Muscle layer of colon (tissue), 2 donors: ENCODE measurements at regions not wholly inside any gene's neighbourhood (a gene's known extent, or its start where the extent isn't known, plus 50 kb on each side); places are given as distances from the start of the nearest gene placed in this dataset.
"Not testable (repeated sequence)": the region's sequence is repeated elsewhere in the genome, so short reads cannot be mapped to it uniquely, and the experiment has no call there.

ENCODE experiments used
- H3K27ac ChIP-seq: one replicate; pipeline ENCODE4 v1.7.0; 2013; ENCODE audit warnings: low read depth, mild to moderate bottlenecking, low read length, moderate library complexity
- H3K27me3 ChIP-seq, 2 donors: one replicate each; pipeline ENCODE4 v1.7.0; 2013; ENCODE audit warnings: low read length in 2 of 2, mild to moderate bottlenecking in 2 of 2; ENCODE audit not compliant: insufficient read depth in 2 of 2, control insufficient read depth in 1 of 2
- H3K36me3 ChIP-seq: one replicate; pipeline ENCODE4 v1.7.0; 2013; ENCODE audit warnings: mild to moderate bottlenecking, low read length; ENCODE audit not compliant: insufficient read depth
- H3K4me1 ChIP-seq: one replicate; pipeline ENCODE4 v1.7.0; 2013; ENCODE audit warnings: mild to moderate bottlenecking, low read length; ENCODE audit not compliant: insufficient read depth
- H3K4me3 ChIP-seq, 2 donors: one replicate each; pipeline ENCODE4 v1.7.0; 2013; ENCODE audit warnings: low read length in 2 of 2, low read depth in 1 of 2, mild to moderate bottlenecking in 1 of 2, moderate library complexity in 1 of 2
- H3K9ac ChIP-seq: one replicate; pipeline ENCODE4 v1.7.0; 2013; ENCODE audit warnings: low read length
- H3K9me3 ChIP-seq: one replicate; pipeline ENCODE4 v1.7.0; 2013; ENCODE audit warnings: mild to moderate bottlenecking, low read length
- donor health status: abdominal sarcoma.
- donor health status: Adenocarcinoma of cecum.

DNA sequence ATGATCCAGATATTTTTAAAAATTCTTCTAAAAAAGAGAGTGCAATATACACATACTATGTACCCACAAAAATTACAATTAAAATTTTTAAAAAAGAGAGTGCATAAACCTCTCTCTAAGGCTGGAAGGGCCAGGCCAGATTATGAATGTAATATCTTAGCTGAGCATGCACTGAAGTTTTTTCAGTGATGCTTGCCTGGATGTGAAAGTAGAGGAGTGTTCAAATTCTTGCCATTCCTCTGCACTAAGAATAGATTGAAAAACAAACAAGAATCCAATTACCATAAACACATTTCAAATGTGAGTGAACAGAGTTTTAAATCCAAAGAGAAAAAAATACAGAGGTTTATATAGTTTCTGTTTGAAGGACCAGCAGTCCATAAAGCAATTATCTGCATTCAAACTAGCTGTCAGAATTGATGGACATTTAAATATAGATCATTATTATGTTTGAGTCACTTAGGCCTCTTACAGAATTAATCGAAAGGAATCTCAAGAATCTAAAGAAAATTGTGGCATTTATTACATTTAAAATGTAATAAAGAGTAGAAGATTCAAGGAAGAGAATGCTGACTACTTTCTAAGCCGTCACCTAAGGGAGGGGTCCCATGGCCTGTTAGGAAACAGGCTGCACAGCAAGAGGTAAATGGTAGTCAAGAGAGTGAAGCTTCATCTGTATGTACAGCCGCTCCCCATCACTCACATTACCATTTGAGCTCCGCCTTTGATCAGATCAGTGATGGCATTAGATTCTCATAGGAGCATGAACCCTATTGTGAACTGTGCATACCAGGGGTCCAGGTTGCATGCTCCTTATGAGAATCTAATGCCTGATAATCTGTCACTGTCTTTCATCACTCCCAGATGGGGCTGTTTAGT lies 159.3 kb upstream of the MDFIC2 start:
- H3K36me3 ChIP-seq: no peaks in the 10 kb centered on the region
- no peaks in the 10 kb centered on the region for H3K4me1 ChIP-seq
- no peak overlapping the region for H3K4me3 ChIP-seq
- H3K9ac ChIP-seq: no peak overlapping the region
- H3K27me3 ChIP-seq: no peaks in the 10 kb centered on the region
- H3K9me3 ChIP-seq: no peaks in the 10 kb centered on the region
- no peak overlapping the region for H3K27ac ChIP-seq

GRCh38 chr3:70466096-70466495 lies 153.7 kb upstream of the MDFIC2 start:
- no peak overlapping the region for H3K9ac ChIP-seq
- H3K27me3 ChIP-seq: no peaks in the 10 kb centered on the region
- no peaks in the 10 kb centered on the region for H3K9me3 ChIP-seq
- H3K36me3 ChIP-seq: no peaks in the 10 kb centered on the region
- no peak overlapping the region for H3K4me3 ChIP-seq
- no peak overlapping the region for H3K27ac ChIP-seq
- no peaks in the 10 kb centered on the region for H3K4me1 ChIP-seq

- no peak overlapping the region for H3K27ac ChIP-seq
- no peak overlapping the region for H3K9ac ChIP-seq
- no peaks in the 10 kb centered on the region for H3K4me1 ChIP-seq
- H3K36me3 ChIP-seq: no peaks in the 10 kb centered on the region
- H3K9me3 ChIP-seq: no peaks in the 10 kb centered on the region
- no peaks in the 10 kb centered on the region for H3K27me3 ChIP-seq
- H3K4me3 ChIP-seq: no peak overlapping the region
Observed at GRCh38 chr3:70464876-70465275, 152.4 kb upstream of the MDFIC2 start.

DNA sequence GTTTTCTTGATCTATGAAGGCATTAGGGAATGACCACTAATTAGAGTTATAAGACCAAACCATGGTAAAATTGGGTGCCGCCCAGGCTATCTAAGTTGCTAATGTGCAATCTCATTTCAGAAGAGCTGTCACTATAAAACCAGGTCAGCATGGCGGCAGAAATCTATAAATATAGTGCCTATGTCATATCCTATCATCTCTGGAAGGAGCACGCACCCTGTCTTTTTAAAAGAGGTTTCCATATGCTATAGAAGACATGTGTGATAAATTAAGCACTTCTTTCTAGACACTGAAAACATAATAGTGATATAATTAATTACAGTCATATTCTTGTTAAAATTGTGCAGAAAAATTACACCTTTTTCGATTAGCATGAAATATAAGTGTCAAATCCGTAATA lies 152.0 kb upstream of the MDFIC2 start:
- Histone ChIP-seq H3K4me1 (no peaks in the 10 kb centered on the region), H3K27me3 (no peaks in the 10 kb centered on the region), H3K4me3 (no peak overlapping the region), H3K9me3 (no peaks in the 10 kb centered on the region), H3K27ac (no peak overlapping the region), H3K36me3 (no peaks in the 10 kb centered on the region), H3K9ac (no peak overlapping the region)

DNA sequence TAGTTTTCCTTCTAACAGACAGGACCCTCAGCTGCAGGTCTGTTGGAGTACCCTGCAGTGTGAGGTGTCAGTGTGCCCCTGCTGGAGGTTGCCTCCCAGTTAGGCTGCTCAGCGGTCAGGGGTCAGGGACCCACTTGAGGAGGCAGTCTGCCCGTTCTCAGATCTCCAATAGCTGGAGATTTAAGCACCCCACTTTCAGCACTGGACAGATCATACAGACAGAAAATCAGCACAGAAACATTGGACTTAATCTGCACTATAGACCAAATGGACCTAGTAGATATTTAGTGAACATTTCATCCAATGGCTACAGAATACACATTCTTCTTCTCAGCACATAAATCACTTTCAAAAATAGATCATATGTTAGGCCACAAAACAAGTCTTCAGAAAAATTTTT lies 137.8 kb upstream of the MDFIC2 start:
- H3K9me3 ChIP-seq, H3K4me1 ChIP-seq, H3K36me3 ChIP-seq, H3K27ac ChIP-seq, H3K9ac ChIP-seq, H3K4me3 ChIP-seq, H3K27me3 ChIP-seq: not testable (repeated sequence)

- H3K4me3 ChIP-seq, H3K9ac ChIP-seq, H3K27me3 ChIP-seq, H3K4me1 ChIP-seq, H3K27ac ChIP-seq, H3K36me3 ChIP-seq, H3K9me3 ChIP-seq: not testable (repeated sequence)
Observed at GRCh38 chr3:70435422-70435821, 123.0 kb upstream of the MDFIC2 start.

GRCh38 chr3:70433091-70433490 lies 120.7 kb upstream of the MDFIC2 start:
- Histone ChIP-seq H3K27ac (no peak overlapping the region), H3K4me1 (no peaks in the 10 kb centered on the region), H3K27me3 (no peaks in the 10 kb centered on the region), H3K4me3 (no peak overlapping the region), H3K9me3 (no peaks in the 10 kb centered on the region), H3K36me3 (no peaks in the 10 kb centered on the region), H3K9ac (no peak overlapping the region)

GRCh38 chr3:70431911-70432310 lies 119.5 kb upstream of the MDFIC2 start:
- Histone ChIP-seq H3K4me3 (no peak overlapping the region), H3K36me3 (no peaks in the 10 kb centered on the region), H3K9ac (no peak overlapping the region), H3K27me3 (no peaks in the 10 kb centered on the region), H3K9me3 (no peaks in the 10 kb centered on the region), H3K27ac (no peak overlapping the region), H3K4me1 (no peaks in the 10 kb centered on the region)

DNA sequence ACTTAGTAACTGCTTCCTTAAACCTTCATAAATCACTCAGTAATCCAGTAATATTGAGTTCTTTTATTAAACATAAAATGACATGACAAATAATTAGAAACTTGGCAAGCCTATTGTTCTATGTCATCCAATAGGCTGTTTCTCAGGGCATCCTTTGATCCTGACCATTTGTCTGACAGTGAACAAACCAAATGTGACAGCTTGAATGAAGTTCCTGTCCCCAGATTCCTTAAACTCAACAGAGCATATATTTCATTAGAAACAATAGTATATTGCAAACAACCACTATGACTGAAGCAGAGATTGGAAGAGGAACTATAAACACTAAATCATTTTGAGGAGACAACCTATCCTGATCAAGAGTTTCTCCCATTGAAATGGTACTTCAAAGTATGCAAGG lies 113.6 kb upstream of the MDFIC2 start:
- Histone ChIP-seq H3K9ac (no peak overlapping the region), H3K27ac (no peak overlapping the region), H3K9me3 (no peaks in the 10 kb centered on the region), H3K36me3 (no peaks in the 10 kb centered on the region), H3K4me1 (no peaks in the 10 kb centered on the region), H3K4me3 (no peak overlapping the region), H3K27me3 (no peaks in the 10 kb centered on the region)

DNA sequence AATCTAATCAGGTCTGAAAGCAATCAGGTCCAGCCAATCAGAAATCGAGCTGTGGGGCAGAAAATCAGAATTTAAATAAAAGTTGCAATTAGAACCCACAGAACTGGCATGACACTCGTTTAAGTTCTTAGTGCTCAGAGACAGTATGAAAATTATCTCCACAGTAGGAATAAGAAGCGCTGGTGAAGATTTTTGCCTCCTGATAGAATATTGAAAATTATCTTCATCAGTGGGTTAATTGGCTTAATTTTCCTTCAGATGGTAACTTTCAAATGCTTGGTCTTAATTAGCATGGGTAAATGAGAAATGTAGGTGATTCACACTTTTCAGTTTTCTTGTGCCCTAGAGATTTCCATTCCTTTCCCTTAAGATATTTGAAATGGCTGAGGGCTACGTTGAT lies 109.1 kb upstream of the MDFIC2 start:
- Histone ChIP-seq H3K9ac (no peak overlapping the region), H3K4me3 (no peak overlapping the region), H3K36me3 (no peaks in the 10 kb centered on the region), H3K27ac (no peak overlapping the region), H3K9me3 (no peaks in the 10 kb centered on the region), H3K27me3 (no peaks in the 10 kb centered on the region), H3K4me1 (no peaks in the 10 kb centered on the region)

- Histone ChIP-seq H3K9ac (no peak overlapping the region), H3K9me3 (no peaks in the 10 kb centered on the region), H3K4me3 (no peak overlapping the region), H3K4me1 (no peaks in the 10 kb centered on the region), H3K27me3 (no peaks in the 10 kb centered on the region), H3K27ac (no peak overlapping the region), H3K36me3 (no peaks in the 10 kb centered on the region)
Observed at GRCh38 chr3:70409018-70409417, 96.6 kb upstream of the MDFIC2 start.

DNA sequence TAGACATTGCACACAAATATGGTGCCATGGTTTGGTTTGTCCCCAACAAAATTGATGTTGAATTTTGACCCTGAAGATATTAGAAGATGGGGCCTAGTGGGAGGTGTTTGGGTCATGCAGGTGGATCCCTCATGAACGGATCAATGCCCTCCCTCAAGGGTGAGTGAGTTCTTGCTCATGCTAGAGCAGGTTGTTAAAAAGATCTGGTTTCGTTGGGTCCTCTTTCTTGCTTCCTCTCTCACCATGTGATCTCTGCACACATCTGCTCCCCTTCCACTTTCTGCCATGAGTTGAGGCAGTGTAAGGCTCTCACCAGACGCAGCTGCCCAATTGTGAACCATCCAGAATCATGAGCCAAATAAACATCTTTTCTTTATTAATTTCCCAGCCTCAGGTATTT lies 87.8 kb upstream of the MDFIC2 start:
- no peaks in the 10 kb centered on the region for H3K4me1 ChIP-seq
- no peak overlapping the region for H3K27ac ChIP-seq
- no peak overlapping the region for H3K4me3 ChIP-seq
- H3K36me3 ChIP-seq: no peaks in the 10 kb centered on the region
- no peaks in the 10 kb centered on the region for H3K9me3 ChIP-seq
- no peak overlapping the region for H3K9ac ChIP-seq
- H3K27me3 ChIP-seq: no peaks in the 10 kb centered on the region
